HG03280 (cell line): ENCODE measurements at regions not wholly inside any gene's neighbourhood (a gene's known extent, or its start where the extent isn't known, plus 50 kb on each side); places are given as distances from the start of the nearest gene placed in this dataset.

Source experiments
- ATAC-seq: cut with Tn5 transposase; IDR thresholded peaks from one replicate; pipeline ENCODE4 v1.9.1; 2021; ENCODE audit warnings: mild to moderate bottlenecking, moderate library complexity; ENCODE audit not compliant: unreplicated experiment

DNA sequence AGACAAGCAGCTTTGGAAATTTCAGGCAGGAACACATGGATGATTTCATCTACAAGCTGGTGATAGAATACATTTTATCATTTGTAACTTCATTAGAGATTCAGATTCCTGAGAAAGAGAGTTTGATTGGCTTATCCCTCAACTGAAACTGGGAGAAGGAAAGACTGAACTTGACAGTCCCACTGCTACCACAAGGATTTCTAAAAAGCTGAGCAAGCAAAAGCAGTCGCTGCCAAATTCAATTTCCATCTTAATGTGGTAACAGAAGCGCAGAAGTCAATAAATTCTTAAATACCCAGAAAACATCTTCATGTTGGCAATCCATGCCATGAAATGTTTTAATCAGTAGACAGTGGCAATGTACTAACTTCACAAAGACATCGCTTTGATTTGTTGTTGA lies 172.1 kb upstream of the DACH1 start:
- no peak for ATAC-seq

DNA sequence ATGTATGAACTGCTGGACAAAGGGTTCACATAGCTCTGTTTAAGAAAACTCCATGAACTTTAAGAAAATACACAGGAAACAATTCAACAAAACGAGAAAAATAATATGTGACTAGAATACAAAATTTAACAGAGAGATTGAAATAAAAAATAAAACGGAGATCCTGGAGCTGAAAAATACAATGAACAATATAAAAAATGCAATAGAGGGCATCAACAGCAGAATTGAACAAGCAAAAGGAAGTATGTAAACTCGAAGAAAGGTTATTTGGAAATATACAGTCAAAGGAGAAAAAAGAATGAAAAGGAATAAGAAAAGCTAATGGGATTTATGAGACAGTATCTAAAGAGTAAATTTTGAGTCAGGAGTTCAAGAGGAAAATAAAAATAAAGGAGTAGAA lies 163.0 kb upstream of the DACH1 start:
- no peak for ATAC-seq

DNA sequence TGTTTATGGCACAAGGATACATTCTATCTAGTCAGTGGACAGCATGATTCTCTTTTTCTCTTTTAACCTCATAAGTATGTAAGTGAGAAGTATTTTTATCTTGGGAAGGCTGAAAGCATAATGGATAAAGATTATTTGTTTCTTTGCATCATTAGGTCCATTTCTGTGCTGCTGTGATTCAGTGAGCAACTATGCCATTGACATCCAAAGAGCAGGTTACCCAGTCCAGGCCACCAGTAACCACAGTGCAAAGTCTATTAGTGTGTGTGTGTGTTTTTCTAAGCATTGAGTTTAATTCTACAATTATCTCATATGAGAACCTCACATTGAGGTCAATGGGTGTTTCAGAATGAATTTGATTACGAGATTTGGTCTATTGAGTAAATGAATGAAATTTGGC lies 158.8 kb upstream of the DACH1 start:
- ATAC-seq, result no peak

DNA sequence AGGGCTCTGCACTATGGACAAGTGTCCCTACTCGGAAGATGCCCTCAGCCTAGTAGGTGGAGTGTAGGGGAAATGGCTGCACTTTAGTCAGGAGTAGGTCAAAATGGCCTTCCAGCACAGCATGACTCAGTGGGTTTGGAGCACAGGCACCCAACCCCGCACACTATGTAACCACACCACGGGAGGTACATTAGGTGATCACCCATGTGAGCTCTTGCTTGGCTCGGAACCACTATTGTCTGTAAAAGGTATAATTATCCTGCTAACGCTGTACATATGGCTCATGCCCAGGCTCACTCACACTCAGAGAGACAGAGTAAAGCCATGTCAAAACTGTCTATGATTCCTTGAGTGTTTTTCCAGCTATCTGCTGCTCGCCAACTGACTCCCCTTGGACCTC lies 156.9 kb upstream of the DACH1 start:
- no peak for ATAC-seq

DNA sequence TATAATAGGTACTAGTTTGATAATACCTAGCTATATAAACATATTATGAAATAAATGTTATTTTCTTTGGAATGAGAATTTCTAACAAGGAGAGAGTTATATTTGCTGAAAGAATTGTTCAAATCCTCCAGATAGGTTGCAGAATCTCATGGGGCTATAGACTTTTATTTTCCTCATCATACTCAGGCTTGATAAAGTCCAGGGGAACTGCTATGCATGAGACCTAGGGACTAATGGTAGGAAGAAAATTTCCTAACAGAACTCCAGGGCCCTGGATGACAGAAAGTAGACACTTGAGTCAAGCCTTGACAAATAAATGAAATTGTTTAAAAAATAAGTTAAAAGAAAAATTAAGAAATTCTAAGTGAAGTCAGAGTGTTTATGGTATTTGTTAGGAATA lies 138.5 kb upstream of the DACH1 start:
- ATAC-seq, result no peak

DNA sequence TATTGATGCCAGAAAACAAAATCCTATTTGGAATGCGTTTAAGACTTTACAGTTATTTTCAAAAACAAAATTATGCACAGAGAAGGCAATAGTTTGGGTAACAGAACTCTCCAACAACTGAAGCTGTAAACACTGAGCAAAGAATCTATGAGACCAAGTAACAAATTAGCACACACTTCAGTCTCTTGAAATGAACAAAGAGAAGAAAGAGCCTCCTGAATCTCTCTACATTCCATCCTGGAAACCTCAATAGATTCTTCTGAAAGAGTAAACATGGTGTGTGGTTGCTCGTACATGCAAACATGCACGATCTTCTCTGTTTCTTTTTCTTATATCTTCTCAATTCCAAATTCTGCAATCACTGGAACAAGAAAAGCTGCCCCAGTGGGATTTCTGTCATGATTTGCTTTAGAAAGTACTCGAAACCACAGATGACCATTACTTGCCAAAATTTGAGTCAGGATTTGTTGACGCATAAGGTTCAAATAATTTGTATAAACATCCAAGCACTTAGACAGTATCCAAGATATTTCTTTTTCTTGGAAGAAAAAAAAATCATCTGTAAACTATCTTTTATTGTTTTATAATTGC lies 137.9 kb upstream of the DACH1 start:
- no peak for ATAC-seq

DNA sequence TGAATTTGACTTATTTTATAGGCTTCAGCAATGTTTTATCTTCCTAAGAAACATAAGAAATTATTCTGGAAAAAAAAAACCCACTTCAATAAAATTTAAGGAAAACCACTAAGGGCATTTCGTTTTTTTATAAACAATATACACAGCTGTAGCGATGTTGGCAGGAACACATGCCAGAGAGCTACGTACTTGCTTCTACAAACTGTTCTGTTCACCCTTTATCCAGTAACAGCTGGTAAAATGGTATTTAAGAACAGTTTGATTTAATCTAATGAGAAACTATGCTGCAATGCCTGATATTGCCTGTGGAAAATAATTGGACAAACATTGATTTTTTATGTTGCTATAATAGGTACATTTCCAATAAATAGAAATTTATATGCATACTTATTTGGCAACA lies 137.2 kb upstream of the DACH1 start:
- no peak for ATAC-seq

DNA sequence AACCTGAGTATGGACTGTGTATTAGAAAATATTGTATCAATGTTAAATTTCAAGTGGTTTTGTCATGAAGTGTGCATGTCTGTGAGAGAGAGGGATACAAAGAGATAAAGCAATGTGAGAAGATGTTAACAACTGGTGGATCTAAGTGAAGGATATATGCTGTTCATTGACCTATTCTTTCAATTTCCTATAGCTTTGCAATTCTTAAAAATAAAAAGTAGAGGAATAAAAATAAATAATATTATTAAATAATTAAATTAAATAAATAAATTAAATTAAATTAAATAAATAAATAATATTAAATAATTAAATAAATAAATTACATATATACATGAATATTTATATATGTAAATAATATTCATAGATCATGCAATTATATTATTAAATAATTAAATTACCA lies 131.2 kb upstream of the DACH1 start:
- ATAC-seq, result no peak

DNA sequence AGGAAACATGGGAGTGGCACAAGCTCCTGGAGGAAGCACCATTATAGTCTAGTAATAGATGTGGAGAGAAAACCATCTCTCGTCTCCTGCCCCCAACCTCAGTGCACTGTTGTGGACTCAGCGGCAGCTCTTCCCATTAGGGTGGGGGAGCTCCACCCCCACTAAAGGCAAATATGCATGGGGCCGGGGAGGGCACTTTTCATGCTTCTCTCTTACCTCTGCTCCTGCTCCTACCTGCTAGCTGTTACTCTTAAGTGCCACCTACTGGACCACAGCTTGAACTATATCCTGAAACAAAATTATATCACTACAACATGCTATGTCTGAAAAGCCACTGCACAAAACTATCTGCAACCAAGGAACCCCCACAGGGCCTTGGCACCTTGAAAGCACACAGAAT lies 112.6 kb upstream of the DACH1 start:
- ATAC-seq, result no peak

DNA sequence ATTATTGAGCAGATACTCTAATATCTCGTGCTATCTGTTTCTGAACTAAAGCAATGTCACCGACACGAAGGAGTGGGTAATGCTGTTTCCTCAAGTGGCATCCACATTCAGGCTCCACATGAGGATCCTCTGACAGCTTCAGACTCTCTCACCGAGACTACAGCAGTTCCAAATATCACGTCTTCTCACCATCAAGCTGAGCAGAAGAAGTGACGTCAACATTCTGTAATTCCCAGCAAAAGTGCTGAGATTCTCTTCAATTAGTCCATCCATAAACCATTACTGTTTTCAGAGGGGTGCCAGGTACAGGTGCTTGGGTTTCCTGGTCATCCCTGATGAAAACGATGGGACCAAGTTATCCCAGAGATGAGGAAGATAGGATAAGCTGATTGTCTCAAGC lies 110.0 kb upstream of the DACH1 start:
- ATAC-seq, result no peak

DNA sequence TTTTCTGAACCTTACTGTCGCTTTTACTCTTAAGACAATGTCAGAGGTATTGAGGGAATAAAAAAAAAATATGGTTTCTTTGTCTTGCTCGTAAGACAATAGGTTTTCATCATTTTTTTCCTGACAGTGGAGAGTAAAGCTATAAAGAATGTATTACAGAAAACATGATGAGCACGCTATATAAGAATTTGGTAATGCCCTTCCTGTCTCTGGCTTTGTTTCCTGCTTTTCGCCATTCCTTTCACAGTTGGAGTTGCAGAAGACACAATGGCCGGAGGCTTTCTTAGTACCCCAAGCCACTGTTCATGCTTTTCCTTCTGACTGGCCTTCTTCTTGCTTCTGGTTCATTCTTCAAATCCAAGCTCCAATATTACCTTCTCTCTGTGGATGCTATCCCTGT lies 101.0 kb upstream of the DACH1 start:
- no peak for ATAC-seq

DNA sequence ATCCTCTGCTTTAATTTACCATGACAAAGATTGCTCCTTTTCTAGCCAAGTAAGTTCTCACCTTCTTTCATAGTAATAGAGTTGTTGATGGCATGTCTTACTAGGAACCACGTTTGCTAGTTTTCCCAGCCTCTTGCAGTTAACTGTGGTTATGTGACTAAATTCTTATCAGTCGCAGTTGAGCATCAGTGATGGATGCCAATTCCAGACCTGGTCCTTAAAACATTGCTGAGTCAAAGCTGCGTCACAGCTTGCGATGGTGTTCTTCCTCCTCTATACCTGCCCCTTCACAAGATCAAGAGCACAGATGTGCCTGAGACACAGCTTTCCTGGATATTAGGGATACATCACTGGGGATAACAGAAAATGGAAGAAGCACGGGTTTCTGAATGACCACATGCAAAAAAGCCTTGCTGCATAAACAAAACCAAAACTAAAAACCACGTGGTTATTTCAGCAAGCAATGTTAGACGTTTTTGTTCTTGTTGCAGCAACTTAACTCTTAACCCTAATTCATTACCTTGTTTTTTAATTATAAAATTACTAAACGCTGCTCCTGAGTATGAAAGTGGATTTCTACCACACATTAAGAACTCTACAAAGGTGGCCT lies 97.6 kb upstream of the DACH1 start:
- ATAC-seq, result no peak

DNA sequence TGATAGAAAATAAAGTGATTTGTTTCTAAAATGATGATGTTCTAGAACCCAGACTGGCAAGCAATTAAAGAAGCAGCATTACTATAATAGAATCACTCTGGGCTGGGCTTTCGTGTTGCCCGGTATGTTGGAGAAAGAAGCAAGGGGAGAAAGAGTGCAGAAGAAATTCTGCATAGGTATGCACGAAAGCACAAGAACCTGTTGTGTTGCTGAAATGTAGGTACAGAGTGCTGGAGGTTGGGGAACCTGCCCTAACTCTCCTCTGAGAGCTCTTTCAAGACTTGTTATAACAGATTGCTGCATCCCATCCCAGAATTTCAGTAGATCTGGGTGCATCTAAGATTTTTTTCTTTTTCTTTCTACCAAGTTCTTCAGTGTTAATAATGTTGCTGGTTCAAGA lies 95.7 kb upstream of the DACH1 start:
- ATAC-seq, result no peak

DNA sequence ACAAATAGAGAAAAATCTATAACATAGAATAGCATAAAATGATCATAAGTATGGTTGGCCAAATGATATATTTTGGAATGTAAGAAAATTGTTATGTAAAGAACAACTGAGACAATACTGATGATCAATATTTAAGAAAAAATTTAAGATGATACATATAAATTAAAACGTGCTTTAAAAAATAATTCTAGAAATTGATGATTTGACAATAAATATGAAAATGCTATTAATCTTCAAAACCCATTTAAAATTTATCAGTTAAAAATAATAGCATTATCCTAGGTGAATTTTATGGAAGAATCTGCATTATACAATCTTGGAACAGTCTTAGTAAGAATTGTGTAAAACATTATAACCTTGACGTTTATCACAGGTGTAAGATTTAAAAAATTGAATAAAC lies 95.1 kb upstream of the DACH1 start:
- ATAC-seq, result no peak

DNA sequence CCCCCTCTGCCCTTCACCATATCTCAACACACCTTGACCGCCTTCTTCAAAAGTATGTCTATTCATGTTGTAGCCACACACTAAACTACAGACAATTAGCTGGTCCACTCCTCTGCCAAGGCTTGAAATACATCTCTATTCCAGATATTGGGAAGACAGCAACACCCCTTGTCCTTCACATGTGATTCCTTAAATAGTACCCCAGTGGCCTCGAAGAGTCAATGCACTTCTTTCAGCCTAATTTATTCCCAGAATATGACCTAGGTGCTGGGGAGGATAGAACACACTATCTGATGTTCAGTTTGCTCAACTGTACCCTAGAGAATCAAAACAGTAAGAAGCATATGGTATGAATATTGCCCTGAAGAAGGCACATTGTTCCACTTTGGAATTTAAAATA lies 82.4 kb upstream of the DACH1 start:
- ATAC-seq, result no peak

DNA sequence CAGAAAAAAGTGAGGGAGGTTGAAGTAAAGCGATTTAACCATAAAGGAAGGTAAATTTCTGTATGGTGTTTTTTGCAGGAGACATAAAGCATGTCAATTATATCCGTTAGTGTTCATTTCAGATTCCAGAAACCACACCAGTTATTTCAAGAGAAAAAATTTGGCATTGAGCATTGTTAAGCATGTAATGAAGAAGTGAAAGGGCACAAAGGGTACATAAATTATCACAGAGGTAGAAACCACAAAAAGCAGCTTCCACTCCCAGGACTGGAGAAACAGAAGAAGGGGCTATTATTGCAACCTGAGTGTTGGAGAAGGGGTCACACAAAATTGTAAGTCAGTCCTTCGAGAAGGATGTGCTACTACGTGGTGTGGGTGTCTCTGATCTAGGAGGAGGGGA lies 72.2 kb upstream of the DACH1 start:
- ATAC-seq, result no peak

DNA sequence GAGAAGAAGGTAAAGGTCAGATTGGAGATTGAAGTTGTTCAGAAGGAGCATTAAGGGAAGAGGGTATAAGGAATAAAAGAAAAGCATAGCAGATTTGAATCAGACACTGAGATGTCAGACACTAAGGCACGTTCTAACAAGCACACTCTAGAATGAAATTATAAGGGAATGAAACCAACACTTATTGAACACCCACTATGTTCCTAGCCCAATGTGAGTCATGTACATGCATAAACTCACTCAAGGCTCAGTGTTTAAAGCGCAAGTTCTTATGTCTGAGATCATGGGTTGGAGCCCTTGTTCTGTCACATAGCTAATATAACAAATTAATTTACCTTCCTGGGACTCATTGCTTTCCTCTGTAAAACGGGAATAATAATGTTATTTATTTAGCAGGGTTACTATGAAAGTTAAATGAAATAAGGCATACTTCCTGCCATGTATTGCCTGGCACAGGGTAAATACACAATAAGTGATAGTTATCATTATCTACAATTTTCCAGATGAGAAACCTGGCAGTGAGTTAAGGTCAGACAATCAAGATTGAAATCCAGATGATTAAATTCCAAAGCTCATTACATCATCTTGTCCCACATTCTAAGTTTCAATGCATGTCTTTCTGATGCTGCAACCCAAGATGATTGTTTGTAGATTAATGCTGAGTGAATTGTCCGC lies 68.3 kb upstream of the DACH1 start:
- no peak for ATAC-seq

DNA sequence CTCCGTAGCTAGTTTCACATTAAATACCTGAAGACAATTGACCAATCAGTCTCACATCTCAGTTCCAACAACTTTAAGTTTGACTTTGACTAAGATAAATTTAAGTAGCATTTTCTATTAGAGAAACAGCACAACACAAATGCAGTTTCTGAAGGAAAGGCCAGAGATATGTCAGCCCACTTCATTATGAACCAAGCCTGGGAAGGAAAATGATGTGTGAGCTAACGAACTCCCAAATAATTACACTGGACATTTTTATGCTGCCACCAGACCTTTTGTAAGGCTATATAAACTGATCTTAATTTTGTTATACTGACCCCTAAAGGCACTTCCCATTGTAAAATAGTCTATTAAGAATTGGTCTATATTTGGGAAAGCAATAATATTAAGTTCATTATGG lies 57.9 kb upstream of the DACH1 start:
- ATAC-seq, result no peak

DNA sequence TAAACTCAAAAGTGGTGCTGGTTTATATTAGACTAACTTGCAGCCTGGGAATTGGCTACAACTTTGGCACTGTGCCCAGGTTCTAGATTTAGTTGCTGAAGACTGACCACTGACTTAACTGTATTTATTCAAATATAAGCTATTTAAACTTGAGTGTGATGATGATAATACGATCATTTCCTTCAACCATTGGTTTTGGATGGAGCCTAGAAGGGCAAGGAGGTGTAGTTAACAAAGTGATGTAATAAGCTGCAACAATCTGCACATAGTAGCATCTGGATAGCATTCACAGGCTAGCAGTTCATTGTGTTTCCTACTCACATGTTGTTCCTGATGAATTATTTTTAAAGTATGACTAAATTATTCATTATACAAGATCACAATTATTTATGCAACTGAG lies 55.2 kb upstream of the DACH1 start:
- no peak for ATAC-seq
